ENCODE measurements at regions not wholly inside any gene's neighbourhood (a gene's known extent, or its start where the extent isn't known, plus 50 kb on each side); places are given as distances from the start of the nearest gene placed in this dataset.

GRCh38 chr2:181841079-181841478, 50.5 kb upstream of the ITPRID2 start:
- FAIRE-seq (no peak), DNase-seq (ENCODE audit: insufficient read length, low spot score) (no peak)
- TF ChIP-seq POLR2AphosphoS5 (IDR thresholded peaks at IDR 0.05; ENCODE audit: low read depth, low read length) = no peak
- TF ChIP-seq SPI1 (IDR thresholded peaks at IDR 0.05; ENCODE audit: low read depth, low read length) = no peak
- no peak for TF ChIP-seq PAX5 (IDR thresholded peaks at IDR 0.05; ENCODE audit: insufficient read depth, low read length, severe bottlenecking)
- no peak for TF ChIP-seq POU2F2 (IDR thresholded peaks at IDR 0.05; ENCODE audit: low read depth, low read length)
- TF ChIP-seq POLR2A (IDR thresholded peaks at IDR 0.05; ENCODE audit: low read depth, low read length) = no peak
- no peak for TF ChIP-seq TAF1 (IDR thresholded peaks at IDR 0.05; ENCODE audit: low read depth, low read length)

Measured in GM12891 (cell line).